GM12878 (cell line): ENCODE measurements at regions not wholly inside any gene's neighbourhood (a gene's known extent, or its start where the extent isn't known, plus 50 kb on each side); places are given as distances from the start of the nearest gene placed in this dataset.

Experiments
- ATAC-seq: fragments of 200-7000 bp; cut with Tn5 transposase; 3 replicates; pipeline ENCODE4 v1.9.1; 2020; ENCODE audit warnings: mild to moderate bottlenecking, moderate library complexity
- BruUV-seq: library from RNA; stranded (reverse); fragments of 400-500 nt; replicated peaks from 2 replicates; lab custom pipeline; 2021; lab: Mats Ljungman, UMichigan
- CTCF ChIA-PET: fragments of 300-600 bp; sonication (Branson Sonifier 250); formaldehyde crosslinking; extraction: SDS; loops from one replicate; lab custom pipeline; 2021; ENCODE audit warnings: inconsistent platforms; lab: Yijun Ruan, JAX
- POLR2A ChIA-PET: fragments of 350-600 bp; formaldehyde crosslinking; extraction: SDS; loops from one replicate; lab custom pipeline; 2021; ENCODE audit warnings: inconsistent platforms; lab: Charles Lee
- RAD21 ChIA-PET: fragments of 300-600 bp; sonication (Branson Sonifier 250); formaldehyde crosslinking; loops from one replicate; lab custom pipeline; 2023; ENCODE audit warnings: antibody characterized with exemption; ENCODE audit not compliant: unreplicated experiment; lab: Charles Lee
- SMC1A ChIA-PET: fragments of 300-600 bp; sonication (Branson Sonifier 250); formaldehyde crosslinking; loops from one replicate; lab custom pipeline; 2023; ENCODE audit not compliant: unreplicated experiment, uncharacterized antibody; lab: Charles Lee
- DNase-seq: peaks from one replicate; pipeline ENCODE4 v3.0.0-alpha.2; 2011; ENCODE audit warnings: low read depth, low spot score
- FAIRE-seq: peaks from 3 replicates; lab custom pipeline; 2011; peaks lifted over from hg19 to GRCh38; lab: Jason Lieb, UNC
- H2AFZ ChIP-seq: 2 replicates; pipeline ENCODE4 v1.6.0; 2011; ENCODE audit warnings: low read depth, low read length, control low read depth; ENCODE audit not compliant: control insufficient read depth
- H3K27ac ChIP-seq: 2 replicates; pipeline ENCODE4 v1.5.1; 2011; ENCODE audit warnings: control low read depth; ENCODE audit not compliant: control insufficient read depth, insufficient read depth
- H3K27me3 ChIP-seq, 2 experiments: replicated peaks in 1 of 2; 2 replicates each; pipeline versions ENCODE4 v1.6.0 to v1.6.1; 2011; ENCODE audit warnings: low read length in 1 of 2; ENCODE audit not compliant: control insufficient read depth in 2 of 2, insufficient read depth in 2 of 2
- H3K36me3 ChIP-seq, 2 experiments: 2 replicates each; pipeline ENCODE4 v1.5.1; 2011; ENCODE audit warnings: low read length in 1 of 2; ENCODE audit not compliant: control insufficient read depth in 2 of 2, insufficient read depth in 2 of 2
- H3K4me1 ChIP-seq: 2 replicates; pipeline ENCODE4 v1.6.1; 2011; ENCODE audit warnings: mild to moderate bottlenecking, low read length, moderate library complexity, mixed read lengths; ENCODE audit not compliant: control insufficient read depth, insufficient read depth
- H3K4me2 ChIP-seq: 2 replicates; pipeline ENCODE4 v1.6.0; 2011; ENCODE audit warnings: control low read depth; ENCODE audit not compliant: control insufficient read depth, insufficient read depth
- H3K4me3 ChIP-seq: fragments of 200-600 bp; sonication (generic); 2 replicates; pipeline ENCODE4 v1.5.1; 2016
- H3K79me2 ChIP-seq: 2 replicates; pipeline ENCODE4 v1.6.0; 2011; ENCODE audit warnings: low read length; ENCODE audit not compliant: control insufficient read depth, insufficient read depth
- H3K9ac ChIP-seq: 2 replicates; pipeline ENCODE4 v1.8.0; 2011; ENCODE audit warnings: low read length, control low read depth, mixed read lengths; ENCODE audit not compliant: control insufficient read depth, insufficient read depth
- H3K9me3 ChIP-seq: replicated peaks from 3 replicates; pipeline ENCODE4 v1.5.1; 2011; ENCODE audit warnings: mild to moderate bottlenecking, low read length; ENCODE audit not compliant: control insufficient read depth, insufficient read depth
- H4K20me1 ChIP-seq: 2 replicates; pipeline ENCODE4 v1.6.0; 2011; ENCODE audit not compliant: control insufficient read depth, insufficient read depth
- BACH1 ChIP-seq: fragments of 450-650 bp; IDR thresholded peaks from 2 replicates; pipeline ENCODE4 v1.6.1; 2017; ENCODE audit warnings: mild to moderate bottlenecking, borderline replicate concordance
- CHD4 ChIP-seq: fragments of 200-600 bp; sonication (generic); IDR thresholded peaks from 2 replicates; pipeline ENCODE4 v1.6.1; 2016; ENCODE audit warnings: mild to moderate bottlenecking
- CREB1 ChIP-seq: IDR thresholded peaks from 2 replicates; pipeline ENCODE4 v1.6.1; 2012; ENCODE audit warnings: low read depth, mild to moderate bottlenecking, inconsistent platforms
- FOS ChIP-seq: IDR thresholded peaks from 3 replicates; pipeline ENCODE4 v1.6.1; 2011; ENCODE audit warnings: borderline replicate concordance; ENCODE audit not compliant: insufficient read length; ENCODE audit errors: extremely low read depth
- MEF2A ChIP-seq: IDR thresholded peaks from 2 replicates; pipeline ENCODE4 v1.6.1; 2011; ENCODE audit warnings: low read depth, mild to moderate bottlenecking, low read length, moderate library complexity; ENCODE audit not compliant: insufficient read depth
- MLLT1 ChIP-seq: fragments of 450-650 bp; IDR thresholded peaks from 2 replicates; pipeline ENCODE4 v1.6.1; 2016; ENCODE audit warnings: mild to moderate bottlenecking
- MTA2 ChIP-seq: fragments of 450-650 bp; IDR thresholded peaks from 2 replicates; pipeline ENCODE4 v1.6.1; 2016; ENCODE audit warnings: low read depth, mild to moderate bottlenecking, moderate library complexity
- NFYA ChIP-seq: IDR thresholded peaks from 2 replicates; pipeline ENCODE4 v1.6.1; 2011; ENCODE audit warnings: low read depth, mild to moderate bottlenecking, low read length, improper control_type of control experiment, borderline replicate concordance
- PBX3 ChIP-seq: IDR thresholded peaks from 2 replicates; pipeline ENCODE4 v1.6.1; 2011; ENCODE audit warnings: mild to moderate bottlenecking, low read depth, low read length, moderate library complexity; ENCODE audit not compliant: insufficient replicate concordance
- POLR2AphosphoS2 ChIP-seq: IDR thresholded peaks from 2 replicates; pipeline ENCODE4 v1.6.1; 2011; ENCODE audit warnings: low read depth, mild to moderate bottlenecking, low read length, improper control_type of control experiment, moderate library complexity
- PRDM15 ChIP-seq: fragments of 450-650 bp; formaldehyde crosslinking; IDR thresholded peaks from 2 replicates; pipeline ENCODE4 v1.4.0; 2020; ENCODE audit warnings: mild to moderate bottlenecking, moderate library complexity
- RB1 ChIP-seq: fragments of 450-650 bp; formaldehyde crosslinking; IDR thresholded peaks from 2 replicates; pipeline ENCODE4 v1.6.1; 2017; ENCODE audit warnings: mild to moderate bottlenecking, borderline replicate concordance
- SRF ChIP-seq, 2 experiments: IDR thresholded peaks; 2 replicates each; pipeline ENCODE4 v1.6.1; 2011; ENCODE audit warnings: low read depth in 2 of 2, low read length in 2 of 2, mild to moderate bottlenecking in 1 of 2, moderate library complexity in 1 of 2
- STAT1 ChIP-seq: fragments of 450-650 bp; conservative IDR thresholded peaks from 2 replicates; pipeline ENCODE4 v1.6.1; 2014; ENCODE audit warnings: antibody characterized with exemption, mild to moderate bottlenecking
- TCF7 ChIP-seq: IDR thresholded peaks from 2 replicates; pipeline ENCODE4 v1.6.1; 2014; ENCODE audit warnings: antibody characterized with exemption, borderline replicate concordance
- ZNF592 ChIP-seq: fragments of 450-650 bp; IDR thresholded peaks from 2 replicates; pipeline ENCODE4 v1.6.1; 2017; ENCODE audit warnings: mild to moderate bottlenecking, moderate library complexity
- in situ Hi-C: fragments of 300-500 bp; cut with MboI; formaldehyde crosslinking; loops from 9 replicates; pipeline ENCODE4 v1.14.3; 2018; ENCODE audit warnings: mixed read lengths
- intact Hi-C: fragments of 100-400 bp; cut with micrococcal nuclease; formaldehyde crosslinking; loops from one replicate; pipeline ENCODE4 v1.14.2; 2022; ENCODE audit not compliant: unreplicated experiment

GRCh38 chr2:153091344-153091743 is 372.9 kb downstream of the ARL6IP6 start:
- Histone ChIP-seq H4K20me1 (no peaks in the 10 kb centered on the region), H3K9me3 (no peaks in the 10 kb centered on the region), H3K4me1 (no peaks in the 10 kb centered on the region), H3K4me2 (no peak overlapping the region), H3K27ac (no peak overlapping the region), H3K79me2 (no peaks in the 10 kb centered on the region), H3K27me3 (no peaks in the 10 kb centered on the region), H3K36me3 (no peaks in the 10 kb centered on the region), H3K4me3 (no peak overlapping the region), H3K9ac (no peak overlapping the region), H2AFZ (no peak overlapping the region)
- ATAC-seq = no peak
- ChIA-PET RAD21 (no interaction called here), SMC1A (no interaction called here), CTCF (no interaction called here), POLR2A (no interaction called here)
- in situ Hi-C loops = no loop called here
- no peak for FAIRE-seq
- BruUV-seq = no TSS peak
- no peak for DNase-seq
- TF ChIP-seq MTA2 = no peak
- no peak for TF ChIP-seq CHD4
- no peak for TF ChIP-seq FOS
- TF ChIP-seq STAT1 = no peak
- TF ChIP-seq SRF (IDR thresholded peaks at IDR 0.05; ENCODE audit: low read depth in 2 of 2, low read length in 2 of 2) = no peak
- no peak for TF ChIP-seq MEF2A
- TF ChIP-seq POLR2AphosphoS2 = no peak
- TF ChIP-seq CREB1 = no peak
- no peak for TF ChIP-seq PRDM15 (CRISPR knock-in tag)
- no peak for TF ChIP-seq ZNF592
- TF ChIP-seq NFYA = no peak
- no peak for TF ChIP-seq RB1
- no peak for TF ChIP-seq BACH1
- TF ChIP-seq PBX3 = no peak
- TF ChIP-seq MLLT1 = no peak
- TF ChIP-seq TCF7 = no peak
- intact Hi-C loops = no loop called here
